HepG2 (cell line): ENCODE measurements at regions not wholly inside any gene's neighbourhood (a gene's known extent, or its start where the extent isn't known, plus 50 kb on each side); places are given as distances from the start of the nearest gene placed in this dataset.
A peak's percentile ranks its signal among the peaks of the same experiment; 100 is the strongest.

Source experiments
- ATAC-seq: fragments of 200-7000 bp; cut with Tn5 transposase; 3 replicates; pipeline ENCODE4 v1.9.1; 2020; ENCODE audit warnings: mild to moderate bottlenecking, moderate library complexity
- BruUV-seq: library from RNA; stranded (reverse); fragments of 400-500 nt; replicated peaks from 2 replicates; lab custom pipeline; 2021; lab: Mats Ljungman, UMichigan
- CTCF ChIA-PET: fragments of 300-600 bp; formaldehyde crosslinking; extraction: SDS; loops from one replicate; lab custom pipeline; 2021; ENCODE audit warnings: low total read pairs, inconsistent platforms, low intra/inter-chr PET ratio; lab: Yijun Ruan, JAX
- POLR2A ChIA-PET: fragments of 350-600 bp; sonication (Branson Sonifier 250); formaldehyde crosslinking; loops from one replicate; lab custom pipeline; 2020; ENCODE audit warnings: antibody characterized with exemption, inconsistent platforms; lab: Yijun Ruan, JAX
- DNase-seq: peaks from one replicate; pipeline ENCODE4 v3.0.0-alpha.2; 2015; ENCODE audit warnings: low spot score
- FAIRE-seq: peaks from 3 replicates; lab custom pipeline; 2011; peaks lifted over from hg19 to GRCh38; lab: Jason Lieb, UNC
- H2AFZ ChIP-seq: one replicate; pipeline ENCODE4 v1.6.1; 2011; ENCODE audit warnings: low read length, inconsistent platforms
- H3K27ac ChIP-seq: fragments of 300-600 bp; 3 replicates; pipeline ENCODE4 v1.8.0; 2011; ENCODE audit warnings: mixed run types, mild to moderate bottlenecking, mixed read lengths, low read length, inconsistent platforms; ENCODE audit not compliant: insufficient read depth; ENCODE audit errors: extremely low read length
- H3K27me3 ChIP-seq, 2 experiments: fragments of 200-600 bp in 1 of 2; 2 replicates in 1 of 2; 3 replicates in 1 of 2; pipeline versions ENCODE4 v1.6.0 to v1.8.0; 2011; ENCODE audit warnings: low read length in 2 of 2, mild to moderate bottlenecking in 2 of 2, moderate library complexity in 2 of 2, inconsistent platforms in 1 of 2; ENCODE audit not compliant: insufficient read depth in 2 of 2, control insufficient read depth in 1 of 2
- H3K36me3 ChIP-seq, 2 experiments: fragments of 200-600 bp in 1 of 2; replicated peaks in 1 of 2; 2 replicates in 1 of 2; 3 replicates in 1 of 2; pipeline versions ENCODE4 v1.5.1 to v1.8.0; 2011; ENCODE audit warnings: low read length in 2 of 2, inconsistent platforms in 1 of 2; ENCODE audit not compliant: insufficient read depth in 2 of 2, control insufficient read depth in 1 of 2
- H3K4me1 ChIP-seq: 2 replicates; pipeline ENCODE4 v1.5.1; 2012; ENCODE audit warnings: low read length, inconsistent platforms; ENCODE audit not compliant: insufficient read depth
- H3K4me2 ChIP-seq: 2 replicates; pipeline ENCODE4 v1.6.0; 2011; ENCODE audit warnings: low read depth, low read length, inconsistent platforms
- H3K4me3 ChIP-seq, 3 experiments: fragments of 200-600 bp in 1 of 3; sonication (generic), shearing (Covaris generic) in 1 of 3; replicated peaks in 1 of 3; 2 replicates each; pipeline ENCODE4 v1.5.1; 2011 to 2016; ENCODE audit warnings: low read length in 3 of 3, inconsistent platforms in 2 of 3, low read depth in 2 of 3, mild to moderate bottlenecking in 2 of 3, control low read depth in 1 of 3, mixed read lengths in 1 of 3; ENCODE audit not compliant: insufficient read depth in 1 of 3
- H3K79me2 ChIP-seq: one replicate; pipeline ENCODE4 v1.6.1; 2011; ENCODE audit warnings: low read length, inconsistent platforms; ENCODE audit not compliant: insufficient read depth
- H3K9ac ChIP-seq: 2 replicates; pipeline ENCODE4 v1.6.0; 2011; ENCODE audit warnings: mild to moderate bottlenecking, low read depth, low read length, inconsistent platforms; ENCODE audit not compliant: insufficient read depth
- H3K9me3 ChIP-seq: 2 replicates; pipeline ENCODE4 v1.5.1; 2012; ENCODE audit warnings: mild to moderate bottlenecking, low read length
- H4K20me1 ChIP-seq: 2 replicates; pipeline ENCODE4 v1.6.0; 2011; ENCODE audit warnings: inconsistent platforms, mild to moderate bottlenecking, low read length, moderate library complexity; ENCODE audit not compliant: insufficient read depth
- AKAP8 ChIP-seq: sonication (generic); formaldehyde crosslinking; IDR thresholded peaks from 2 replicates; pipeline ENCODE4 v1.5.1; 2020; ENCODE audit warnings: mild to moderate bottlenecking, missing genetic modification reagents
- BRCA1 ChIP-seq: sonication (generic); formaldehyde crosslinking; IDR thresholded peaks from 2 replicates; pipeline ENCODE4 v1.4.0; 2020; ENCODE audit warnings: missing genetic modification reagents
- FUBP1 ChIP-seq: sonication (generic); formaldehyde crosslinking; IDR thresholded peaks from 2 replicates; pipeline ENCODE4 v1.5.1; 2020; ENCODE audit warnings: missing genetic modification reagents, mild to moderate bottlenecking, borderline replicate concordance
- HDAC1 ChIP-seq: sonication (generic); formaldehyde crosslinking; IDR thresholded peaks from 2 replicates; pipeline ENCODE4 v1.5.1; 2020; ENCODE audit warnings: mild to moderate bottlenecking, missing genetic modification reagents
- HOXA3 ChIP-seq: sonication (generic); formaldehyde crosslinking; IDR thresholded peaks from 2 replicates; pipeline ENCODE4 v1.5.0; 2020; ENCODE audit warnings: missing genetic modification reagents
- MED1 ChIP-seq: sonication (generic); formaldehyde crosslinking; IDR thresholded peaks from 2 replicates; pipeline ENCODE4 v1.4.0; 2020; ENCODE audit warnings: missing genetic modification reagents
- NCOA2 ChIP-seq: sonication (generic); formaldehyde crosslinking; IDR thresholded peaks from 2 replicates; pipeline ENCODE4 v1.8.0; 2022; ENCODE audit warnings: inconsistent platforms
- NR2F1 ChIP-seq, 2 experiments: fragments of 450-650 bp in 1 of 2; formaldehyde crosslinking in 1 of 2; IDR thresholded peaks; 2 replicates each; pipeline versions ENCODE4 v1.5.0 to v1.6.1; 2016 to 2020; ENCODE audit warnings: mild to moderate bottlenecking in 1 of 2, missing compliant biosample characterization in 1 of 2, missing genetic modification reagents in 1 of 2, moderate library complexity in 1 of 2
- SSRP1 ChIP-seq: IDR thresholded peaks from 2 replicates; pipeline ENCODE4 v1.6.1; 2016; ENCODE audit warnings: control low read depth
- TCF7L2 ChIP-seq: IDR thresholded peaks from 2 replicates; pipeline ENCODE4 v1.6.1; 2011; ENCODE audit warnings: mild to moderate bottlenecking, low read depth, low read length, moderate library complexity
- TFDP2 ChIP-seq: sonication (generic); formaldehyde crosslinking; IDR thresholded peaks from 2 replicates; pipeline ENCODE4 v1.4.0; 2020; ENCODE audit warnings: missing genetic modification reagents
- THYN1 ChIP-seq: sonication (generic); formaldehyde crosslinking; IDR thresholded peaks from 2 replicates; pipeline ENCODE4 v1.8.1; 2023; ENCODE audit warnings: low read depth, mild to moderate bottlenecking, moderate library complexity, missing genetic modification reagents, borderline replicate concordance
- ZKSCAN8 ChIP-seq: IDR thresholded peaks from 2 replicates; pipeline ENCODE4 v1.6.1; 2016; ENCODE audit warnings: borderline replicate concordance, missing genetic modification reagents, missing compliant biosample characterization
- ZNF83 ChIP-seq: sonication (generic); formaldehyde crosslinking; IDR thresholded peaks from 2 replicates; pipeline ENCODE4 v1.4.0; 2020; ENCODE audit warnings: missing genetic modification reagents, mild to moderate bottlenecking, borderline replicate concordance
- WGBS: methylation state at CpG from one replicate; pipeline ENCODE4 v1.1.6; 2017; ENCODE audit warnings: low lambda C conversion rate; 5-methylcytosine and 5-hydroxymethylcytosine counted together
- in situ Hi-C: cut with HindIII; loops from 2 replicates; pipeline ENCODE4 v1.10.0; 2017; ENCODE audit warnings: low pct_unique_long_range_greater_than_20kb; ENCODE audit not compliant: extremely low pct_ligation_motif_present
- intact Hi-C: fragments of 100-400 bp; cut with micrococcal nuclease; formaldehyde crosslinking; loops from one replicate; pipeline ENCODE4 v1.10.0; 2022; ENCODE audit not compliant: unreplicated experiment
- TF ChIP-seq, protein P1 (sequence below): sonication (generic); formaldehyde crosslinking; IDR thresholded peaks from 2 replicates; pipeline ENCODE4 v1.4.0; 2020; ENCODE audit warnings: mild to moderate bottlenecking, low read depth, missing genetic modification reagents
- TF ChIP-seq, protein P2 (sequence below): sonication (generic); formaldehyde crosslinking; IDR thresholded peaks from 2 replicates; pipeline ENCODE4 v1.8.0; 2022; ENCODE audit warnings: mild to moderate bottlenecking, missing genetic modification reagents

GRCh38 chr19:46953955-46954501, 65.6 kb upstream of the NPAS1 start (continued):
- TF ChIP-seq TFDP2 (CRISPR knock-in tag) = no peak
- TF ChIP-seq FUBP1 (CRISPR knock-in tag) = no peak
- peak; percentile 73; the same call in 1 of the 2 replicates for TF ChIP-seq SSRP1 (CRISPR knock-in tag)
- TF ChIP-seq, protein P1, sequence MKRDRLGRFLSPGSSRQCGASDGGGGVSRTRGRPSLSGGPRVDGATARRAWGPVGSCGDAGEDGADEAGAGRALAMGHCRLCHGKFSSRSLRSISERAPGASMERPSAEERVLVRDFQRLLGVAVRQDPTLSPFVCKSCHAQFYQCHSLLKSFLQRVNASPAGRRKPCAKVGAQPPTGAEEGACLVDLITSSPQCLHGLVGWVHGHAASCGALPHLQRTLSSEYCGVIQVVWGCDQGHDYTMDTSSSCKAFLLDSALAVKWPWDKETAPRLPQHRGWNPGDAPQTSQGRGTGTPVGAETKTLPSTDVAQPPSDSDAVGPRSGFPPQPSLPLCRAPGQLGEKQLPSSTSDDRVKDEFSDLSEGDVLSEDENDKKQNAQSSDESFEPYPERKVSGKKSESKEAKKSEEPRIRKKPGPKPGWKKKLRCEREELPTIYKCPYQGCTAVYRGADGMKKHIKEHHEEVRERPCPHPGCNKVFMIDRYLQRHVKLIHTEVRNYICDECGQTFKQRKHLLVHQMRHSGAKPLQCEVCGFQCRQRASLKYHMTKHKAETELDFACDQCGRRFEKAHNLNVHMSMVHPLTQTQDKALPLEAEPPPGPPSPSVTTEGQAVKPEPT (CRISPR knock-in tag) = 0 out of 2 replicates have a peak, but pooled peaks have one; percentile 35
- TF ChIP-seq, all 625 proteins: peak for 19

- DNase-seq (peak; percentile 92), ATAC-seq (peak; percentile 79)
- CTCF ChIA-PET = no interaction called here
- TF ChIP-seq BRCA1 (CRISPR knock-in tag) = no peak
- TF ChIP-seq NCOA2 = peak; percentile 82
- peak; percentile 32; the same call in 1 of the 2 replicates for TF ChIP-seq HOXA3 (CRISPR knock-in tag)
- no peak for TF ChIP-seq THYN1 (CRISPR knock-in tag)
- TF ChIP-seq ZNF83 = no peak
- TF ChIP-seq TCF7L2 = 0 out of 2 replicates have a peak, but pooled peaks have one; percentile 58
- peak; percentile 68; the same call in 1 of the 2 replicates for TF ChIP-seq MED1 (CRISPR knock-in tag)
- TF ChIP-seq, protein P2, sequence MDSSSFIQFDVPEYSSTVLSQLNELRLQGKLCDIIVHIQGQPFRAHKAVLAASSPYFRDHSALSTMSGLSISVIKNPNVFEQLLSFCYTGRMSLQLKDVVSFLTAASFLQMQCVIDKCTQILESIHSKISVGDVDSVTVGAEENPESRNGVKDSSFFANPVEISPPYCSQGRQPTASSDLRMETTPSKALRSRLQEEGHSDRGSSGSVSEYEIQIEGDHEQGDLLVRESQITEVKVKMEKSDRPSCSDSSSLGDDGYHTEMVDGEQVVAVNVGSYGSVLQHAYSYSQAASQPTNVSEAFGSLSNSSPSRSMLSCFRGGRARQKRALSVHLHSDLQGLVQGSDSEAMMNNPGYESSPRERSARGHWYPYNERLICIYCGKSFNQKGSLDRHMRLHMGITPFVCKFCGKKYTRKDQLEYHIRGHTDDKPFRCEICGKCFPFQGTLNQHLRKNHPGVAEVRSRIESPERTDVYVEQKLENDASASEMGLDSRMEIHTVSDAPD (CRISPR knock-in tag) = peak; percentile 61; the same call in 1 of the 2 replicates
- TF ChIP-seq NR2F1 (CRISPR knock-in tag; IDR thresholded peaks at IDR 0.05) = no peak
- 0 out of 2 replicates have a peak, but pooled peaks have one; percentile 27 for TF ChIP-seq ZKSCAN8 (CRISPR knock-in tag)
- peak; percentile 70 for TF ChIP-seq HDAC1
- TF ChIP-seq AKAP8 (CRISPR knock-in tag) = no peak
Observed at GRCh38 chr19:46954502-46954992, 65.1 kb upstream of the NPAS1 start.

More at GRCh38 chr19:46954502-46954992, 65.1 kb upstream of the NPAS1 start:
- peak overlapping the region; percentile 88 for H3K4me2 ChIP-seq
- H4K20me1 ChIP-seq = no peaks in the 10 kb centered on the region
- peaks cover 50% of the 10 kb centered on the region for H3K79me2 ChIP-seq
- intact Hi-C loops (loop anchor here (1.0 to 5.0 kb wide), 2 partner anchors 30 to 97 kb away; no protein-coding TSS in a partner anchor), in situ Hi-C loops (no loop called here)
- WGBS = 0% methylated on average over 7 of the region's 7 CpGs
- FAIRE-seq = peak; percentile 88
- peak overlapping the region; percentile 99 for H3K27ac ChIP-seq
- BruUV-seq = no TSS peak
- peak overlapping the region; percentile 7 to 61 (median 25); a peak in 4 of 6 replicates for H3K4me3 ChIP-seq
- no peaks in the 10 kb centered on the region for H3K27me3 ChIP-seq
- H3K4me1 ChIP-seq = peaks cover 96% of the 10 kb centered on the region
- peak overlapping the region; percentile 81 for H3K9ac ChIP-seq
- peaks cover 2 to 9% of the 10 kb centered on the region in 2 experiments; a peak in 1 of 5 replicates for H3K36me3 ChIP-seq
- H3K9me3 ChIP-seq = no peaks in the 10 kb centered on the region
- POLR2A ChIA-PET = interaction anchor here (0.9 to 2.9 kb wide), 13 partner anchors 9 to 98 kb away, joined by 3 to 28 read pairs (median 6); no protein-coding TSS in a partner anchor
- H2AFZ ChIP-seq = no peak overlapping the region
